GM12801 (cell line): ENCODE measurements at regions not wholly inside any gene's neighbourhood (a gene's known extent, or its start where the extent isn't known, plus 50 kb on each side); places are given as distances from the start of the nearest gene placed in this dataset.

Source experiments
- TF ChIP-seq, protein P1 (sequence below): IDR thresholded peaks from one replicate; pipeline ENCODE4 v1.5.1; 2011; ENCODE audit warnings: control low read depth; ENCODE audit not compliant: insufficient read length; ENCODE audit errors: extremely low read depth

DNA sequence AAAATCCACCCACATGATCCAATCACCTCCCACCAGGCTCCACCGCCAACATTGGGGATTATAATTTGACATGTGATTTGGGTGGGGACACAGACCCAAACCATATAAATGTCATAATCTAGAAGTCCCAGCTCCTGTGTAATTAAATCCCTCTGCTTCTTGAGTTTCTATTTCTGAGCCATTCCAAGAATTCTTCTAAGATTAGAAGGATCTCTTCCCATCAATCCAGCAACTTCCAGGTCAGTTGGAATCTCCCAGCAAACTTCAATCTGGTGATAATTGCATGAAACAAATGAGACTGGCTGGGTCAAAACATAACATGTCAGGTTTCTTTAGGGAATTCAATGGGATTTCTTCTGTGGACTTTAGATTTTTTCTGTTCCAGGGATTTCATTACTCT lies 127.8 kb upstream of the CDH5 start:
- TF ChIP-seq, protein P1, sequence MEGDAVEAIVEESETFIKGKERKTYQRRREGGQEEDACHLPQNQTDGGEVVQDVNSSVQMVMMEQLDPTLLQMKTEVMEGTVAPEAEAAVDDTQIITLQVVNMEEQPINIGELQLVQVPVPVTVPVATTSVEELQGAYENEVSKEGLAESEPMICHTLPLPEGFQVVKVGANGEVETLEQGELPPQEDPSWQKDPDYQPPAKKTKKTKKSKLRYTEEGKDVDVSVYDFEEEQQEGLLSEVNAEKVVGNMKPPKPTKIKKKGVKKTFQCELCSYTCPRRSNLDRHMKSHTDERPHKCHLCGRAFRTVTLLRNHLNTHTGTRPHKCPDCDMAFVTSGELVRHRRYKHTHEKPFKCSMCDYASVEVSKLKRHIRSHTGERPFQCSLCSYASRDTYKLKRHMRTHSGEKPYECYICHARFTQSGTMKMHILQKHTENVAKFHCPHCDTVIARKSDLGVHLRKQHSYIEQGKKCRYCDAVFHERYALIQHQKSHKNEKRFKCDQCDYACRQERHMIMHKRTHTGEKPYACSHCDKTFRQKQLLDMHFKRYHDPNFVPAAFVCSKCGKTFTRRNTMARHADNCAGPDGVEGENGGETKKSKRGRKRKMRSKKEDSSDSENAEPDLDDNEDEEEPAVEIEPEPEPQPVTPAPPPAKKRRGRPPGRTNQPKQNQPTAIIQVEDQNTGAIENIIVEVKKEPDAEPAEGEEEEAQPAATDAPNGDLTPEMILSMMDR: no peak

DNA sequence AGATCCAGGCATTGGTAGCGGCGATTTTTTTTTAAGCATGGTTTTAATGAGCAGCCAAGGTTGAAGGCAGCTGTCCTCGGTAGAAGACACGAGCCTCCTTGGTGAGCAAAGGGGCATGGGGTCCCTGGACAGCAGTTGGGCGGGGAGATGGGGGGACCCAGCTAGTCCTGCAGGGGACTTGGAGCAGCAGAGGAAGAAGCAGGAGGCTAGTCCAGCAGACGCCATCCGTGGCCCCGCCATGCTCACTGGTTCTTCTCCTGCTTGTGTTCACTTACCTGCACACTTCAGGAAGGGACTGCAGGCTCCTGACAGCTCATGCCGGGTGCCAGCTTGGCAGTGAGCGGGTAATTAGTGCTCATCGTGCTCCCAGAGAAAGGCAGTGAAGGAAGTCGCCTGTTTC lies 130.2 kb upstream of the CDH5 start:
- TF ChIP-seq, protein P1: no peak

DNA sequence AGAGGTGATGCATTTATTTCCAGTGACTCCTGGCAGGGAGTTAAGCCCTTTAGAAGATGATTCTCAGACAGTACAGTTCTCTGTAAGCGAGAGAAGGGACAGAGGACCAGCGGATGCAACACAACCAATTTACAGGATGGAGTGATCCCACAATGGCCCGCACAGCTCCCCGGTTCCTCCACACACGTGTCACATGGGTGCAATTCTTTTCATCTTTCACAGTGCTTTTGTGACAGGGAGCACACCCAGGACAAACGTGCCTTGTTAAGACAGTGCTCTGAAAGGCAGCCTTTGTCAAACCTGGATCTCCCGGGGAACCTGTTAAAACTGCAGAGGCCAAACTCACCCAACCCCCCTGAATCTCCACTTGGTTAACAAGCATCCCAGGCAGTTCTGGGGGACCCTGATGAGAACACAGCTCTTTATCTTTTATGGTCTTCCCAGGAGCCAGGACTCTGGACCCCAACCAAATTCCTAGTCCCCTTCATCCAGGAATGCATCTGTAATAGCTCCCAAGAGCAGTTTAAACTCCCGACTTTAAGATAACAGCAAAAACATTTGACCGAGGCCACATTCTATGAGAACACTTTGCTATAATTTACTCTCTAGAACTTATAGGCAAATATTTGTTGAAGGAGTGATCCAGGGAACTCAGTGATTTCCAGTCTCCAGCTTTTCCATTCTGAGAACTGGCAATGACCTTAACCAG lies 134.9 kb upstream of the CDH5 start:
- TF ChIP-seq, protein P1: no peak

DNA sequence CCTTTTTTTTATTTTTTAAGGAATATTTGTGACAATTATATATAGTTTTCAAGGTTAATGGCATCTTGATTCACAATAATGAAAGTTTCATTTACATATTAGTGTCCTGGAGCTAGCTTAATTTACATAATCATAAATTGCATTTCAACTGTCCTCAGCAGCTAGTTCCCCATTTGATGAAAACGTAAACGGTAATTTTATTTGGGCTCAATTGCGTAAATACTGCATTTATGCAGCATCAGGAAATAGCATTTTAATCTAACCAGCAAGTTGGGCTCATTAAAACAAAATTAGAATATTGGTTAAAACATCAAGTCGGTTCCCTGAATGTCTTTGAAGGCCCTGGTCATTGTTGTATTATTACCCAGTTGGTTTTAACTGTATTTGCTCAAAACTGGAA lies 136.8 kb upstream of the CDH5 start:
- TF ChIP-seq, protein P1: no peak

DNA sequence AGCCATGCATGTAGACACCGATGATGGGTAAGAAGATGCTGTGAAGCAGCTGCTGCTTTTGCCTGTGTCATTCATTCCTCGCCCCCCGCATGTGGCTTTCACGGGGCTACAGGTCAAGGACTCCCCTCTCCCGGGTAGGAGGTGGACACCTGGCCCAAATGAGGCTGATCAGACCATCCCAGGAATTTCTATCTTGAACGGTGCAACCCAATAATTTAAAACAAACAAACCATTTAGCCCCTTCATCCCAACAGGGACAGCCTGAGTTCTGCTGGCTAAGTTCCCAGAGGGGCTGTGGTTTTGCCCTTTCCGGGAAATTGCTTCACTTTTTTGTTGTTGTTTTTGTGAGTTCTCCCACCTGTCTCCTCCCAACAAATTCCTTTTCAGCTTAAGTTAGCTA lies 137.7 kb upstream of the CDH5 start:
- TF ChIP-seq, protein P1: no peak

DNA sequence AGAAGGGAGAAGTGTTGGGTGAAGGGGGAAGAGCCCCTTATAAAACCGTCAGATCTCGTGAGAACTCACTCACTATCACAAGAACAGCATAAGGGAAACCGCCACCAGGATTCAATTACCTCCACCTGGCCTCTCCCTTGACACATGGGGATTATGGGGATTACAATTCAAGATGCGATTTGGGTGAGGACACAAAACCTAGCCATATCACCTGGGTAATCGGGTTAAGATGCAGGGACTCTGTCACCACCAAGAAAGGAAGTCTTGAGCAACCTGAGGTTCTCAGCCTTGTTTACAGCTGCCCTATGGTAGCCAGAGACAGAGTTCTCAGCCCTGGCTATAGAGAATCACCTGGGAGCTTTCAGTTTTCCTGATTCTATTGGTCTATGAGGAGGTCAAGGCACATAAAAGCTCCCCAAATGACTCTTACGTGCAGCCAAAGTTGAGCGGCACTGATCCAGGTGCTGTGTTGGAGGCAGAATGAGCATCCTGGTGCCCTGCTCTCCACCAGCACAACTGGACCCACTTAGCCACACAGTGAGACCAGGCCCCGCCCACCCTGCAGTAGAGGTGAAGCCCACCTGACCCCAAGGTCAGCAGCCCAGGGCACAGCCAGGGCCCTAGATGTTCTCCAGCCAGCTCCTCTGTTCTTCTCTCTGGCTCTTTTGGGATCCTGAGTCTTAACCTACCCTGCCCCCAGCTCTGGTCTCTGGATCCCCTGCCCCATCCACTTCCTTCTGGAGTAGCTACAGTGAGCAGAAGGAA lies 138.5 kb upstream of the CDH5 start:
- TF ChIP-seq, protein P1: no peak

DNA sequence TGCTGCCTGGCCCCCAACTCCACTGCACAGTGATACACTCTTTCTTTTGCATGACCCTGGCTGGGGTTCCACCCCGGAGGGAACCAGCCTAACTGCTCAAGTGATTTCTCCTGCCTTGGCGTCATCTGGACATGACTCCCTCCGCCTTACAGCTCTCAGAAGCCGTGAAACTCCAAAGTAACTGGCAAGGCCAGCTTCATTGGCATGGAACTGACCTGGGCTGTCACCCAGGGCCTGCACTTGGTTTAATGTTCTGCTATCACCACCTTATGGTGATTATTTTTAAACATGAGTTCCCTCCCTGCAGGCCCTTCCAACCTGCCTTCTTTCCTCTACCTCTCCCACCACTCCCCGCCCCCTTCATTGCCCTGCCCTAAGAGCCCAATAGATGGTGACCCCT lies 139.7 kb upstream of the CDH5 start:
- TF ChIP-seq, protein P1: no peak
